GM06990 (cell line): ENCODE measurements at regions not wholly inside any gene's neighbourhood (a gene's known extent, or its start where the extent isn't known, plus 50 kb on each side); places are given as distances from the start of the nearest gene placed in this dataset.

Experiments used
- DNase-seq: peaks from one replicate; pipeline ENCODE4 v3.0.0-alpha.2; 2011; ENCODE audit not compliant: insufficient read length; ENCODE audit errors: extremely low read depth
- H3K27me3 ChIP-seq: replicated peaks from 2 replicates; pipeline ENCODE4 v1.6.0; 2011; ENCODE audit warnings: low read length; ENCODE audit not compliant: control insufficient read depth, insufficient read depth
- H3K36me3 ChIP-seq: 2 replicates; pipeline ENCODE4 v1.5.1; 2011; ENCODE audit warnings: low read length; ENCODE audit not compliant: control insufficient read depth, insufficient read depth
- H3K4me3 ChIP-seq: replicated peaks from 2 replicates; pipeline ENCODE4 v1.5.1; 2011; ENCODE audit warnings: low read depth, mild to moderate bottlenecking, control low read depth, low read length
- TF ChIP-seq, protein P1 (sequence below): IDR thresholded peaks from 2 replicates; pipeline ENCODE4 v1.5.1; 2011; ENCODE audit warnings: low read length, control low read depth, mild to moderate bottlenecking, inconsistent platforms; ENCODE audit not compliant: insufficient read depth, poor library complexity, severe bottlenecking

DNA sequence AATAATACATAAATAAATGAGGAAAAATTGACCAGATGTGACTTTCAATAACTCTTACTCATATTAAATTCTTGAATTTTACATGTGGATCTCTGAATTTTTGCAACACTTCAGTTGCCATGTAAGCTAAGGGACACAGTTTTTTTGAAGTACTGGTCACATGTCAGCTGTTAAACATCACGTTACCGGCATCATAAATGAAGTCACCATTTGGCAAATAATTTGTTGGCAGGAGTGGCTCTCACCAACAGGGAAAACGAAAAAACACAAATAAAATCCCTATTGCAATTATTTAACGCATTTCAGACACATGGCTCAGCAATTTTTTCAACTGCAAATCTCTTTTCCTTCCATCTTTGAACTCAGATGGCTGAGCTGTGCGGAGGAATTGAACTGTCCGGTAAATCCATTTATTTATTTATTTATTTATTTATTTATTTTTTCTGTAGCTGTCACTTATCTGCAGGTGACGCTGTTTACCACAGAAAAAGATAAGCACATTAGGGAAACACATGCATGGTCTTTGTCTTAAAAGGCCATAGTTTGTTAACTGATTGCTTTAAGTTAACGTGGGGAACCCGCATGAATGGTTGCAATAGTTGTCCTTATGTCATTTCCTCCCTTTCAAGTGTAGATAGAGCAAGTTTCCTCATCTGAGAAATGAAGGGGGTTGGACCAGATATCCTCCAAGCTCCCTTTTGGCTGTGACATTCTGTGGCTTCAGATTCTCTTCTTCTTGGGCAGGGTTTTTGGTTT, 64.7 kb upstream of the JAZF1 start:
- peaks cover 3% of the 10 kb centered on the region for H3K27me3 ChIP-seq
- no peak overlapping the region for H3K4me3 ChIP-seq
- H3K36me3 ChIP-seq, result no peaks in the 10 kb centered on the region
- no peak for DNase-seq
- TF ChIP-seq, protein P1, sequence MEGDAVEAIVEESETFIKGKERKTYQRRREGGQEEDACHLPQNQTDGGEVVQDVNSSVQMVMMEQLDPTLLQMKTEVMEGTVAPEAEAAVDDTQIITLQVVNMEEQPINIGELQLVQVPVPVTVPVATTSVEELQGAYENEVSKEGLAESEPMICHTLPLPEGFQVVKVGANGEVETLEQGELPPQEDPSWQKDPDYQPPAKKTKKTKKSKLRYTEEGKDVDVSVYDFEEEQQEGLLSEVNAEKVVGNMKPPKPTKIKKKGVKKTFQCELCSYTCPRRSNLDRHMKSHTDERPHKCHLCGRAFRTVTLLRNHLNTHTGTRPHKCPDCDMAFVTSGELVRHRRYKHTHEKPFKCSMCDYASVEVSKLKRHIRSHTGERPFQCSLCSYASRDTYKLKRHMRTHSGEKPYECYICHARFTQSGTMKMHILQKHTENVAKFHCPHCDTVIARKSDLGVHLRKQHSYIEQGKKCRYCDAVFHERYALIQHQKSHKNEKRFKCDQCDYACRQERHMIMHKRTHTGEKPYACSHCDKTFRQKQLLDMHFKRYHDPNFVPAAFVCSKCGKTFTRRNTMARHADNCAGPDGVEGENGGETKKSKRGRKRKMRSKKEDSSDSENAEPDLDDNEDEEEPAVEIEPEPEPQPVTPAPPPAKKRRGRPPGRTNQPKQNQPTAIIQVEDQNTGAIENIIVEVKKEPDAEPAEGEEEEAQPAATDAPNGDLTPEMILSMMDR, result no peak

DNA sequence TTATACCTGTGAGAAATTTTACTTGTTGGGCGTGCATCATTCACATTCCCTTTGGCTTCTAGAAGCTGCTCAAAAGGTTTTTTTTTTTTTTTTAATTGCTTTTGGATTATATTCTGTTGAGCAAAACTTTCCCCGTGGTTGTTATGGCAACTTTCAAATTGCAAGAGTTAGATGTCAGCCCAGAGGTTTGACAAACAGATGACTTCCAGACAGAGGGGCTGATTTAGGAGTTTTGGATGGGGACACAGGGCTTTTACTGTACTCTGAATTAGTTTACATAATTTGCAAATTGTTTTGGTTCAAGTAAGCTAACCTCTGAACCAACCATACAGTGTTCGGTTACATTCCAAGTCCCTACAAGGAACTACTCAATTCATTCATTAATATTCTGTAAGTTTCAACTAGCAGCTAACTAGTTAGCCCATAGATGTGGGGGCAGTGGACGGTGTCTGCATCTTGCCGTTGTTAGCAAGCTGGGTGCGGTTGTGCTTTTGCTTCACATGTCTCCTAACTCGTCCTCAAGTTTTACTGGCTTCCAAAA, 66.4 kb upstream of the JAZF1 start:
- DNase-seq, result no peak
- H3K36me3 ChIP-seq, result no peaks in the 10 kb centered on the region
- no peak overlapping the region for H3K4me3 ChIP-seq
- H3K27me3 ChIP-seq, result no peaks in the 10 kb centered on the region
- TF ChIP-seq, protein P1, result no peak

DNA sequence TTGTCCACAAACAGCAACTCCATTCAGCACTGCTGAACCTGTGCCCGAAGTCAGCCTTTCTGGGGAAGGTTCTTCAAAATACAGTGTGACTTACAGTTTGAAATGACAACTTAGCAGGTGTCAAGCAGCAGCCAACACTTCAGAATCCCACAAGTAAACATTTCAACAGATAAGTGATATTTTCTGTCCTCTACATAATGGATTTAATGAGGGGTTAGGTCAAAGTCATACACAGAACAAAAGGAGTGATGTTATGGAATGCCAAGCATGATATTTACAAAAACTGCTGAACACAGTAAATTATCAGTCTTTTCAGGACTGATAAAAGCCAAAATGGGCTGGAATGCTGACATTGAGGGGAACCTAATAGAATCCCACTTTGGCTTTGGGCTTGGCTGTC, 77.6 kb upstream of the JAZF1 start:
- H3K36me3 ChIP-seq, result no peaks in the 10 kb centered on the region
- no peak overlapping the region for H3K4me3 ChIP-seq
- TF ChIP-seq, protein P1, result no peak
- no peak for DNase-seq
- no peaks in the 10 kb centered on the region; the same call in 1 of the 2 replicates for H3K27me3 ChIP-seq

DNA sequence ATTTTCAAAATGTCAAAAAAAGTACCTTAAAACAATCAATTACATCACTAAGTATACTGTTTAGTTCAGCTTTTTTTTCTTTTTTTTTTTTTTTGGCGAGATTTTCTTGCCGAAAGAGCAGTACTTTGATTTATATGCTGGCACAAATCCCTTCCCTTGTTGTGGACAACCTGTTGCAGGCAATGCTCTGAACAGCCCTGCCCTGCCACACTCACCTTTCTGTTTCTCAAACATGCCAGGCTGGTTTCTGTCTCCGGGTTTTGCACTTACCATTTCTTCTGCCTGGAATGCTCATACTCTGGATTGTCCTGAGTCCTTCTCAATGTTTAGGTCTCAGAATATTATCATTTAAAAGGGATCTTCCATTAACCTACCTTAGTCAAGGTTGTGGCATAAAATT, 80.4 kb upstream of the JAZF1 start:
- no peaks in the 10 kb centered on the region for H3K36me3 ChIP-seq
- DNase-seq, result no peak

DNA sequence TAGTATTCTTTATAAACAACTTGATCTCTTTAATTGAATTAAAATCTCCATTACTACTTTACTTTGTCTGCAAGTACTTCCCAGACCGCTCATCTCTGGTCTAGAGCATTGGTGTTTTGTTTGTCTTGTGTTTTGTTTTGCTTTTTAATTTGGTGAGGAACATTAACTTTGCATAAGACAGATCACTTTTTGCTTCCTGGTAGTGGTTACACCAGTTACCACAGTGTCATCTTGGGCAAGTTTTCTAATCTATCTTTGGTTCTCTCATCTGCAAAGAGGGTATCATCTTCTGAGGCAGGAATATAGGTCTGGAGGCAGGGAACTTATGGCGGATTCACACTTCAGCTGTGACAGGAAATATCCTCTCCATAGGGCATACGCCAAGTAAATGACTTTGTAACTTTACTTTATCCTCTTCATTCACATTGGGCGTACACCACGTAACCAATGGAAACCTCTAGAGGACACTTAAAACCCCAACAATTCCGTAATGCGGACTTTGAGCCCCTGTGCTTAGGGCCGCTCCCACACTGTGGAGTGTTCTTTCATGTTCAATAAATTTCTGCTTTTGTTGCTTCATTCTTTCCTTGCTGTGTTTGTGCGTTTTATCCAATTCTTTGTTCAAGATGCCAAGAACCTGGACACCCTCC, 83.2 kb upstream of the JAZF1 start:
- TF ChIP-seq, protein P1, result no peak
- H3K27me3 ChIP-seq, result no peaks in the 10 kb centered on the region; the same call in 1 of the 2 replicates
- H3K4me3 ChIP-seq, result no peak overlapping the region
- no peak for DNase-seq
- no peaks in the 10 kb centered on the region for H3K36me3 ChIP-seq

More for the DNA sequence above, 80.4 kb upstream of the JAZF1 start:
- no peak overlapping the region for H3K4me3 ChIP-seq
- no peaks in the 10 kb centered on the region; the same call in 1 of the 2 replicates for H3K27me3 ChIP-seq
- TF ChIP-seq, protein P1, result no peak
